ENCODE measurements at regions not wholly inside any gene's neighbourhood (a gene's known extent, or its start where the extent isn't known, plus 50 kb on each side); places are given as distances from the start of the nearest gene placed in this dataset.

DNA sequence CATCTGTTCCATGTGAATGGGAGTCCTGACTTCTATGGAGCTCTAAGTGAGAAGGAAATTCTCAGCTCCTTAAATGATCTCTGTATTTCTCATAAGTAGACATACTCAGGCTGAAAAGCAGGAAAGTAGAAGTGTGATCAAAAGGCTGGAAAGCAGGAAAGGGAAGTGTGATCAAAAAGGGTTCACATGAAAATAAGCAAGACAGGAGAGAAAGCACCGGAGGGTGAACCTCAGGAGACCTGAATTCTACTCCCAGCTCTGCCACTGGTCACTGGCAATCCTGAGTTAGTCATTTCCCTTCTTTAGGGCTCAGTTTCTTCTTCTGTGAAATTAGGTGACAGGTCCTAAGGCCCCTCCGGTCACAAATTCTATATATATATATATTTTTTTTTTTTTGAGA lies 55.5 kb upstream of the TRERF1 start:
- TF ChIP-seq EZH2 (IDR thresholded peaks at IDR 0.05; ENCODE audit: low read depth, unreplicated experiment) (no peak), NANOG (IDR thresholded peaks at IDR 0.05; ENCODE audit: borderline replicate concordance) (no peak), POLR2AphosphoS5 (IDR thresholded peaks at IDR 0.05; ENCODE audit: low read depth) (no peak), EZH2phosphoT487 (IDR thresholded peaks at IDR 0.05; ENCODE audit: unreplicated experiment) (no peak), CREB1 (CRISPR knock-in tag; IDR thresholded peaks at IDR 0.05; ENCODE audit: low read depth) (no peak), JUNB (IDR thresholded peaks at IDR 0.05; ENCODE audit: unreplicated experiment) (no peak)
- TF ChIP-seq, protein P1, sequence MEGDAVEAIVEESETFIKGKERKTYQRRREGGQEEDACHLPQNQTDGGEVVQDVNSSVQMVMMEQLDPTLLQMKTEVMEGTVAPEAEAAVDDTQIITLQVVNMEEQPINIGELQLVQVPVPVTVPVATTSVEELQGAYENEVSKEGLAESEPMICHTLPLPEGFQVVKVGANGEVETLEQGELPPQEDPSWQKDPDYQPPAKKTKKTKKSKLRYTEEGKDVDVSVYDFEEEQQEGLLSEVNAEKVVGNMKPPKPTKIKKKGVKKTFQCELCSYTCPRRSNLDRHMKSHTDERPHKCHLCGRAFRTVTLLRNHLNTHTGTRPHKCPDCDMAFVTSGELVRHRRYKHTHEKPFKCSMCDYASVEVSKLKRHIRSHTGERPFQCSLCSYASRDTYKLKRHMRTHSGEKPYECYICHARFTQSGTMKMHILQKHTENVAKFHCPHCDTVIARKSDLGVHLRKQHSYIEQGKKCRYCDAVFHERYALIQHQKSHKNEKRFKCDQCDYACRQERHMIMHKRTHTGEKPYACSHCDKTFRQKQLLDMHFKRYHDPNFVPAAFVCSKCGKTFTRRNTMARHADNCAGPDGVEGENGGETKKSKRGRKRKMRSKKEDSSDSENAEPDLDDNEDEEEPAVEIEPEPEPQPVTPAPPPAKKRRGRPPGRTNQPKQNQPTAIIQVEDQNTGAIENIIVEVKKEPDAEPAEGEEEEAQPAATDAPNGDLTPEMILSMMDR (conservative IDR thresholded peaks at IDR 0.05; ENCODE audit: low read depth in 2 of 2) = no peak
- TF ChIP-seq, protein P2, sequence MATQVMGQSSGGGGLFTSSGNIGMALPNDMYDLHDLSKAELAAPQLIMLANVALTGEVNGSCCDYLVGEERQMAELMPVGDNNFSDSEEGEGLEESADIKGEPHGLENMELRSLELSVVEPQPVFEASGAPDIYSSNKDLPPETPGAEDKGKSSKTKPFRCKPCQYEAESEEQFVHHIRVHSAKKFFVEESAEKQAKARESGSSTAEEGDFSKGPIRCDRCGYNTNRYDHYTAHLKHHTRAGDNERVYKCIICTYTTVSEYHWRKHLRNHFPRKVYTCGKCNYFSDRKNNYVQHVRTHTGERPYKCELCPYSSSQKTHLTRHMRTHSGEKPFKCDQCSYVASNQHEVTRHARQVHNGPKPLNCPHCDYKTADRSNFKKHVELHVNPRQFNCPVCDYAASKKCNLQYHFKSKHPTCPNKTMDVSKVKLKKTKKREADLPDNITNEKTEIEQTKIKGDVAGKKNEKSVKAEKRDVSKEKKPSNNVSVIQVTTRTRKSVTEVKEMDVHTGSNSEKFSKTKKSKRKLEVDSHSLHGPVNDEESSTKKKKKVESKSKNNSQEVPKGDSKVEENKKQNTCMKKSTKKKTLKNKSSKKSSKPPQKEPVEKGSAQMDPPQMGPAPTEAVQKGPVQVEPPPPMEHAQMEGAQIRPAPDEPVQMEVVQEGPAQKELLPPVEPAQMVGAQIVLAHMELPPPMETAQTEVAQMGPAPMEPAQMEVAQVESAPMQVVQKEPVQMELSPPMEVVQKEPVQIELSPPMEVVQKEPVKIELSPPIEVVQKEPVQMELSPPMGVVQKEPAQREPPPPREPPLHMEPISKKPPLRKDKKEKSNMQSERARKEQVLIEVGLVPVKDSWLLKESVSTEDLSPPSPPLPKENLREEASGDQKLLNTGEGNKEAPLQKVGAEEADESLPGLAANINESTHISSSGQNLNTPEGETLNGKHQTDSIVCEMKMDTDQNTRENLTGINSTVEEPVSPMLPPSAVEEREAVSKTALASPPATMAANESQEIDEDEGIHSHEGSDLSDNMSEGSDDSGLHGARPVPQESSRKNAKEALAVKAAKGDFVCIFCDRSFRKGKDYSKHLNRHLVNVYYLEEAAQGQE (IDR thresholded peaks at IDR 0.05; ENCODE audit: unreplicated experiment) = no peak
